Non-pigmented ciliary epithelial cell (primary cell): ENCODE measurements at regions not wholly inside any gene's neighbourhood (a gene's known extent, or its start where the extent isn't known, plus 50 kb on each side); places are given as distances from the start of the nearest gene placed in this dataset.

ENCODE experiments used
- DNase-seq: peaks from one replicate; pipeline ENCODE4 v3.0.0-alpha.2; 2010; ENCODE audit warnings: low read depth

GRCh38 chr2:59005836-59006615 lies 764.9 kb upstream of the FANCL start:
- no peak for DNase-seq

DNA sequence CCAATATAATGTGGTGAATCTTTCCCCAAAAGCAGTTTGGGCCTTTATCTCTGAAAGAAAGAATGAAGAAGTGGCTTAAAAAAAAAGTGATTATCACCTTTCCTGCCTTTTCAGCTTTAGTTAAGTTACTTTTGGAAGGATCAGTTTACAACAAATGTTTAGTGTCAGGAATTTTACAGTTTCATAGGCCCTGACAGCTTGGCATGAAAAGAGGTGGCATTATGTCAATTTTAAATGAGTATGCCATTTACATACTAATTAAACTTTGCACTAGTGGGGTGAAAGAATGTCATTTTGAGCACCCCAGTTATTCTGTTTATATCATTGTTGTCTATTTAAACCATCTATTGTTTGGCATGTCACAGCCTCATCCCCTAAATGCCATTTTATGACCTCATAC lies 763.5 kb upstream of the FANCL start:
- DNase-seq: no peak

DNA sequence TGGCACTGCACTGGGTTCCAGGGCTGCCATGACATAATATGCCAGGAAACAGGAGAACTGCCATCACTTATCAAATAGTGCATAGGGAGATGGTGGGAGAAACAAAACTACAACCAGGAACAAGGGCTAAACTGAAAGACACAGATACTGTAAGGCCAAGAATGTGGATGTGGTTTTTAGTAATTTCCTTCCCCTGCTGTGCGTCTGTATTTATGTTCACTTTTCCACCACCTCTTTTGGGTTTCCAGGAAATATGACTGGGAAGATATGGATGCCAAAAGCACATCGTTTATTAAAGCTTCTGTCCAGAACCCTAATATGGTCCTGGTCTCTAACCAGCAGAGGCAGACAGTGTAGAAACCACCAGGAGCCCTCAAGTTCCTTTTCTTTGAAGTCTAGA lies 759.7 kb upstream of the FANCL start:
- DNase-seq: peak; percentile 15

GRCh38 chr2:58992062-58992706 lies 751.1 kb upstream of the FANCL start:
- DNase-seq: peak; percentile 67

- DNase-seq: no peak
These were observed 750.2 kb upstream of the FANCL start for GRCh38 chr2:58991357-58991756.

- no peak for DNase-seq
These were observed 744.4 kb upstream of the FANCL start for GRCh38 chr2:58985541-58985940.

DNA sequence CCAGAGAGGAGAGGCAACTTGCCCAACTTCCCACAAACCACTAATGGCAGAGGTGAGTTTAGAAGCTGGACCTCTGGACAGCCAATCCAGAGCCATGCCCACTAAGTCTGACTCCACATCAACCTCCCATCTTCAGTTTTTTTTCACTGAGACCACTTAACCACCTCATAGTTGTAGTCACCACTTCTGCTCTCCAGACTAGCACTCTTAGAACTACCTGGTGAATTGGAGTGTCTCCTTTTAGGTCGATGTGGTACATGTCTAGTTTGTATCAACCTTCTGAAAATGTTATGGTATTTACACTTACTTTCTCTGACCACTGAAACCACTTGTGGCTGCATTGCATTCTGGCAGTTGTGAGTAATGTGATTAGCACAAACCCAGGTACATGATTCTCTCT lies 743.6 kb upstream of the FANCL start:
- DNase-seq: no peak

DNA sequence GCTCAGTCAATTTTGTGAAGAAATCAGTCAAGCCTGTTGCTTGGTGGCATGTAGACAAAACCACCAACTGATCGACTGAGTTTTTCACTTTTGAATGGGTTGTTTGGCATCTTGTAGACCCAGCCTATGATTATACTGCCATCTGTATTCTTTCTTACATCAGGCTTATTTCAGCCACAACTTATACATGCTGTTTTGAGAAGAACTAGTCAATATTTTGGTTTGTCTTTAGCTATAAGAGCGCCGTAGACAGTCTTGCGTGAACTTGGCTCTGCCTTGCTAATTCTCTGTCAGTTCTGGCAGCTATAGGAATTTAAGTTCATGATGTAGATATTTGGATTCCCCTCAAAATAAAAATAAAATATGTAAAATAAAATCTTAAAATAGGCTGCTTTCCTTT lies 742.0 kb upstream of the FANCL start:
- no peak for DNase-seq

- no peak for DNase-seq
These were observed 740.1 kb upstream of the FANCL start for GRCh38 chr2:58981237-58981636.

DNA sequence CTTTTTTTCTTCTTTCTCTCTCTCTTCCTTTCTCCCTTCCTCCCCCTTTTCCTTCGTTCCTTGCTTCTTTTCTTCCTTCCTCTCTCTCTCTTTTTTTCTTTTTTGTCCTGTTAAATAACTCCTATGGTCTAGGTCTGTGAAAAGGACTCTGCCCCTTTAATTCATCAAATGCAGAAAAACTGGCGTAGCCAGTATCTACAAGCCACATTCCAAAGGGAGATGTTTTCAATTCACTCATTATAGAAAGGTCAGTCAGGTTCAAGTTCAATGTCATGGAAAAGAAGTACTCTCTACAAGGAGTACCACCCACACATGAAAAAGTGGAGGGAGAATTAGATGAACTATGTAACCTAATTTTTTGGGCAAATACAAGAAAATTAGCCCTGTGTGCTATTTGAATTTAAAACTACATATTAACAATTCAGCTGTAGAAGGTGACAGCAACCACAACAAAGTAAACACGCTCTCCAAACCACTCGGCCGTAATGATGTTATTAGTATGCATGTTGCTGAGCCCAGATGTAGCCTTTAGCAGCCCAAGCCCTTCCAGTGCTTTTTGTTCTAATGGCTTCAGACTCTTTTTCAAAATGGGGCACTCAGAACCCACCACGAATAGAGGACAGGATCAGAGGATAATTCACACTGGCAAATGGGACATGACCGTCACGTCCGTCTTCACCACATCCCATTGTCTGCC lies 735.4 kb upstream of the FANCL start:
- DNase-seq: no peak

DNA sequence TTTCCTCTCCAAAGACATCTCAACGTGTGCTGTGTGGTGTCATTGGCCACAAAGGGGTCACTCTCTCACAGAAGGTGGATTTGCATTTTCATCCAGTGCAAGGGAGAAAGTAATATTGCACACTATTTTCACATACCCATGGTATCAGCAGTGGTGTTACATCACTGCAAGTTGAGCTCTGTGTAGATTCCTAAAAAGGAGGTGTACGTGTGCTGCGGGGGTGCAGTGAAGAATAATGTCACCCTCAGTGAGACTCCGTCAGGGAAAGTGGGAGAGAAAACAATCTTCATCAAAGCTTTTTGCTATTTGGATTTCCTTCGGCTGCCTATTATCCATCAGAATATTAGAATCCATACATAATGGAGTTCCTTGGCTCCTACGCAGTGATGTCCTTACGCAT lies 733.8 kb upstream of the FANCL start:
- DNase-seq: no peak

DNA sequence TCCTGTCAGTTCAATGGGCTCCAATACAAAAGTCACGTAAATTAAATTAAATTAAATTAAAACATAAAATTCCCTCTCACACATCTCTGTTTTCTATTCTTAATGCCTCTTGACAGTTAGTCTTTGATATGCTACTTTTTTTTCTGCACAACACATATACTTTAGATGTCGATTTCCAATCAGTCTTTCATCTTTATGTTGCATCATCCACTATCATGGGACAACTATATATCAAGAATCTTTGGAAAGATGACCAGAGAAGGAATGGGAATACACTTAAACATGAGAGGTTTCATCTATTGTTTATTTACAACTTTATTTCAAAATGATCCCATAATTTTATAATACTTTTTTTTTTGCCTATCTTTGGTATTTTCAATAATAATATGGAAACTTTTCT lies 733.3 kb upstream of the FANCL start:
- DNase-seq: no peak

- no peak for DNase-seq
These were observed 732.7 kb upstream of the FANCL start for GRCh38 chr2:58973811-58974281.

DNA sequence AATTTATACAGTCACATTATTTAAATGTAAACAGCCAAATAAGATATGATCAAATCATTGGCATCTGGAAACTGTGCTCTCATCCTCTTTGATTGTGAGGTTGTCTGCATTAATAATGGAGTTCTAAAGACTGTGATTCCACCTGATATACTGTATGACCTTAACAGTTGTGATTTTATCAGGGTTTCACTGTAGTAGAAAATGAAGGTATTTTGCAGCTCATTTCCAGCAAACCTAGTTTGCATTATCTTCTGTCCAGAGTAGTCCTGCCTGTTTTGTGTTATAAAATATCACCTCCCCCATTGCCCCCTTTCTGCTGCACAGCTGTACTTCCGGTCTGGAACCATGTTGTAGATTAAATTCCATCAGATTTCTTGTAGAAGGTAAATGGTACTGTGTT lies 731.6 kb upstream of the FANCL start:
- no peak for DNase-seq

DNA sequence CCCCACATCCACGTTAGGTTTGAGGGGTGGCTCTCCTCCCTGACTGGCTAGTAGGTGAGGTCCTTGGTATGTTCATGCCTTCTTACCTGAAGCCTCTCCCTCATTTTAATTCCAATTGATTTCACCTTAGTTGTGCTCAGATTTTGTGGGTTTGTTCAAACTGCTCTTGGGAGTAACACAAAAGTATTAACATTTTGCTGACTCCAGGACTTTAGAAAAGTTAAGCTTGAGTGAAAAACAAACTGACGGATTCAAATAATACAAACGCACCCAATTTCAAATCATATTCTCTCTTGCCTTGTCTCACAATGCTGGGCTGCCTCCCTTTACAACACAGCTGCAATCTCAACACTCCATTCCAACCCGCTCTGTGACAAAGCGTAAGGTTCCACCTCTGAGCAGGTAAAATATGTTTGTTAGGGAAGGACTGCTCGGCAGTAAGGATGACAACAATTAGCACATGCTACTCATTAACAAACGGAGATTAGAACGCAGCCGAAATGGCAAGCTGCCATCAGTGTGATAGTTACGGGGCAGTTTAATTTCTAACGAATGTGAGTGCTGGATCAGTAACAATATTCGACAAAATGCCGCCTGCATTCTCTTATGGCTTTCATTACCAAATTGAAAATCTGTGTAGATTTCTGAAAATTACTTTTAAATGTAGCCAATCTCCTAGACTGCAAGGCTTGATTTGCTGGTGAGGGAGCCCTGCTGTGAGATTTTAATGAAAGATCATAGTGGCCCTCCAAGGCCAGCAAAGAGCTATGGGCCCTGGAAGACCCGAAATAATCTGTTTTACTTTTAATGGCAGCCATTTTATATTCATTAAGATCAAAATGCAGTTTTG lies 730.6 kb upstream of the FANCL start:
- no peak for DNase-seq

GRCh38 chr2:58970365-58970764 lies 729.2 kb upstream of the FANCL start:
- DNase-seq: no peak

- no peak for DNase-seq
These were observed 727.8 kb upstream of the FANCL start for GRCh38 chr2:58968885-58969284.

- no peak for DNase-seq
These were observed 726.6 kb upstream of the FANCL start for GRCh38 chr2:58967736-58968135.

DNA sequence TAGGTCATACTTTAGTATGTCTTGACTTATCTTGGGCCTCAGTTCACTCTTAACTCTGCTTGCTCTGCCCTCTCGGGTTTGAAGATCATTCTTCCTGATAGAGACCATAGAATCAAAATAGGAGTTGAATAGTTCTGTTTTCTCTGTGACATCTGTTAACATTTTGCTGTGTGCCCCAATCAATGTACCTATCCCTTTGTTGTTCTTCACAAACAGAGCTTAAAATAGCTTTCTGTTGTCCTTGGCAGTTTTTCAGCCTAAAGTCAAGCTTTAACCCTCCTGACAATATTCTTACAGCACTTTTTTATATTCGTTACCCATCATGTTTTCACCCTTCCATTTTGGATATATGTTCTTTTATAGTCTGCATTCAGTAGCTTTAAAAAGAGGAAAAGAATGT lies 724.5 kb upstream of the FANCL start:
- DNase-seq: no peak

- DNase-seq: no peak
These were observed 718.9 kb upstream of the FANCL start for GRCh38 chr2:58959996-58960395.

DNA sequence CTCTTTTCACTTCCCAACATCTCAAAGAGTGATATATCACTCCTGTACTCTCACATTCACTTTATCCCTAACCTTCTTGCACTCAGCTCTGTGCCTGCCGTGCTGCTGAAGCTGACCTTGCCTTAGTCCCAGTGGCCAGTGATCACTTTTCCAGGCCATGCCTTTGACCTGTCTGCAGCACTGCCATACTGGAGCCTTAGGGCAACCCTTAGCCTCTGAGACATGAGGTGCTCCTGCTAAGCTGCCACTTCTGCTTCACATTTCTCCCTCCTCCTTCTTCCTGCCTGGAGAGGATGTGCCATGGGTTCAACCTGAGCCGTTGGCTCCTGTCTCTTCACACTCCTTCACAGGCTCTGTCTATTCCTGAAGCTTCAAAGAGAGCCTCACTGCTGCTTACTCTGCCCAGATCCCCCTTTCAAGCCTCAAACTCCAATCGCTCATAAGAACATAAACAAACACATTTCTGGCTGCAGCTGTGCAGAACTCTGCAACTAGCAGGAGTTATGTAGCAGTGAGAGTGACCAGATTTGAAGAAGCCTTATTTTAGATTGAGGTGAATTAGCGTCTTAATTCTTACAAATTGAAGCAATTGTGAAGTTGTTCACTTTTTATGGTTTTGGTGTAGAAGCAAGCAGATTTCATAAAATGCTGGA lies 716.2 kb upstream of the FANCL start:
- DNase-seq: no peak
